BE2C (cell line): ENCODE measurements at regions not wholly inside any gene's neighbourhood (a gene's known extent, or its start where the extent isn't known, plus 50 kb on each side); places are given as distances from the start of the nearest gene placed in this dataset.

Experiments
- DNase-seq: peaks from one replicate; pipeline ENCODE4 v3.0.0-alpha.2; 2020
- H3K27me3 ChIP-seq: fragments of 250-450 bp; sonication (Bioruptor Pico); 2 replicates; pipeline ENCODE4 v1.5.1; 2020; ENCODE audit warnings: mild to moderate bottlenecking
- H3K36me3 ChIP-seq: fragments of 250-450 bp; sonication (Bioruptor Pico); 2 replicates; pipeline ENCODE4 v1.5.1; 2020; ENCODE audit warnings: mild to moderate bottlenecking
- H3K4me1 ChIP-seq: fragments of 250-450 bp; sonication (Bioruptor Pico); 2 replicates; pipeline ENCODE4 v1.5.1; 2020
- H3K4me3 ChIP-seq: 2 replicates; pipeline ENCODE4 v1.5.1; 2011; ENCODE audit warnings: low read depth, low read length
- H3K9me3 ChIP-seq: fragments of 250-450 bp; sonication (Bioruptor Pico); 2 replicates; pipeline ENCODE4 v1.5.1; 2020
- CTCF ChIP-seq: IDR thresholded peaks from 2 replicates; pipeline ENCODE4 v1.5.1; 2012; ENCODE audit warnings: mild to moderate bottlenecking, low read depth, low read length

DNA sequence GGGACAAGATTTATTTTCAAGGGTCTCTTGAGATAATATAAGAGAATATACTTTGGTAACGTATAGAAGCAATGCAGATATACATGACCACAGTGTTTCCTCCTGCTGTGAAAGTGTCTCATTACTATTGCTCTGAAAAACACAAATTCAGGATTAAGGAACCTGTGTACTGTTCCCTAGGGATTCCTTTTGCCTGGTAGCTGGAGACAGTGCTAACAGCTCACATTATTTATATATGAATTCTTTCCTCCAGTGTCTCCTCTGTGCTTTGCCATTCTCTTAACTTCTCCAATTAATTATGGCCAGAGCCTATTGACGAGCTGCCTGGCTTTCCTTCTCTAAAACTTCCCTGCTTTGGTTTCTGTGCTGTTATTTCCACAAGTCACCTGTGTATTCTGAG lies 235.4 kb downstream of the OTOL1 start:
- Histone ChIP-seq H3K4me3 (no peak overlapping the region), H3K4me1 (no peaks in the 10 kb centered on the region), H3K36me3 (no peaks in the 10 kb centered on the region), H3K9me3 (no peaks in the 10 kb centered on the region), H3K27me3 (no peaks in the 10 kb centered on the region)
- no peak for DNase-seq
- no peak for TF ChIP-seq CTCF

DNA sequence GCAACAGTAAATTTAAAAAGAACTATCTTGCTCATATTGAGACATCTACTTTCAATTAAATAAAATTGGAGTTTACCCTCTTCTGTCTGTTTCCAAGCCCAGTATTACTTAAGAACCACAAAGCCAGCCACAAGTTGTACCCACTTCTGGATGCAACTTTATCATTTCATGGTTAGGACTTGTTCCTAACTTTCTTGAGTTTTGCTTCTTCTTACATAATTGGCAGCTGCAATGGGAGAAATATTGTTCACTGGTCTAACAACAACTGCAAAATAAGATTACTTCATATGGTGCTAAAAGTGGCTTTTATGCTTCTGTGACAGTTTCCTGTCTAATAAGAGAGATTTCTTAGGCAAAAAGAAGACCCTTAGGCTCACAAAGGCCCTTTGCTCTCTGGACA lies 240.6 kb downstream of the OTOL1 start:
- DNase-seq: no peak
- Histone ChIP-seq H3K27me3 (no peaks in the 10 kb centered on the region), H3K9me3 (no peaks in the 10 kb centered on the region), H3K4me1 (no peaks in the 10 kb centered on the region), H3K36me3 (no peaks in the 10 kb centered on the region), H3K4me3 (no peak overlapping the region)
- no peak for TF ChIP-seq CTCF

- no peak for TF ChIP-seq CTCF
- Histone ChIP-seq H3K4me3 (no peak overlapping the region), H3K36me3 (no peaks in the 10 kb centered on the region), H3K4me1 (no peaks in the 10 kb centered on the region), H3K9me3 (no peaks in the 10 kb centered on the region), H3K27me3 (no peaks in the 10 kb centered on the region)
- no peak for DNase-seq
Observed at GRCh38 chr3:161740421-161740820, 243.8 kb downstream of the OTOL1 start.

GRCh38 chr3:161744366-161744765 lies 247.8 kb downstream of the OTOL1 start:
- no peak overlapping the region for H3K4me3 ChIP-seq
- H3K27me3 ChIP-seq: no peaks in the 10 kb centered on the region
- H3K36me3 ChIP-seq: no peaks in the 10 kb centered on the region
- no peak for DNase-seq
- H3K9me3 ChIP-seq: no peaks in the 10 kb centered on the region
- no peak for TF ChIP-seq CTCF
- H3K4me1 ChIP-seq: no peaks in the 10 kb centered on the region

DNA sequence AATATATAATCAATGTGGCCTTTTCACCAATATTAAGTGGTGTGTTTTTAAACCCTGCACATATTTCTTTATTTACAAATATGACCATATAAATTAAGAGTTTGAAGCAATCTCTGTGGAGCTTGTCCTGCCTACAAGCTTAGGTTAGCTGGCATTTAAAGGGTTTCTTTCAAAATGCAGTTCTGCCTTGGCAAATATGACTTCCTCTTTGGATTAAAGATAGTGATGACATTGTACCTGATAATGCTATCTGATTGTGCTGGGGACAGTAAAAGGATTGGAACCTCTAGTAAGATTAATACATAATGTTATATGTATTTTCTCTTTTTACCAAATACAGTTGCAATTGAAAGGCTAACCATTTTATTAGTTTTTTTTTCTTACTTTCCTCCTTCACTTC lies 249.1 kb downstream of the OTOL1 start:
- no peaks in the 10 kb centered on the region for H3K4me1 ChIP-seq
- H3K36me3 ChIP-seq: no peaks in the 10 kb centered on the region
- no peaks in the 10 kb centered on the region for H3K9me3 ChIP-seq
- no peak for DNase-seq
- H3K27me3 ChIP-seq: no peaks in the 10 kb centered on the region
- no peak for TF ChIP-seq CTCF
- H3K4me3 ChIP-seq: no peak overlapping the region

- H3K36me3 ChIP-seq: no peaks in the 10 kb centered on the region
- no peak for TF ChIP-seq CTCF
- no peak for DNase-seq
- H3K4me3 ChIP-seq: no peak overlapping the region
- H3K27me3 ChIP-seq: no peaks in the 10 kb centered on the region
- no peaks in the 10 kb centered on the region for H3K9me3 ChIP-seq
- H3K4me1 ChIP-seq: no peaks in the 10 kb centered on the region
Observed at GRCh38 chr3:161748049-161748448, 251.4 kb downstream of the OTOL1 start.
